ENCODE measurements at regions not wholly inside any gene's neighbourhood (a gene's known extent, or its start where the extent isn't known, plus 50 kb on each side); places are given as distances from the start of the nearest gene placed in this dataset.
A peak's percentile ranks its signal among the peaks of the same experiment; 100 is the strongest.

DNA sequence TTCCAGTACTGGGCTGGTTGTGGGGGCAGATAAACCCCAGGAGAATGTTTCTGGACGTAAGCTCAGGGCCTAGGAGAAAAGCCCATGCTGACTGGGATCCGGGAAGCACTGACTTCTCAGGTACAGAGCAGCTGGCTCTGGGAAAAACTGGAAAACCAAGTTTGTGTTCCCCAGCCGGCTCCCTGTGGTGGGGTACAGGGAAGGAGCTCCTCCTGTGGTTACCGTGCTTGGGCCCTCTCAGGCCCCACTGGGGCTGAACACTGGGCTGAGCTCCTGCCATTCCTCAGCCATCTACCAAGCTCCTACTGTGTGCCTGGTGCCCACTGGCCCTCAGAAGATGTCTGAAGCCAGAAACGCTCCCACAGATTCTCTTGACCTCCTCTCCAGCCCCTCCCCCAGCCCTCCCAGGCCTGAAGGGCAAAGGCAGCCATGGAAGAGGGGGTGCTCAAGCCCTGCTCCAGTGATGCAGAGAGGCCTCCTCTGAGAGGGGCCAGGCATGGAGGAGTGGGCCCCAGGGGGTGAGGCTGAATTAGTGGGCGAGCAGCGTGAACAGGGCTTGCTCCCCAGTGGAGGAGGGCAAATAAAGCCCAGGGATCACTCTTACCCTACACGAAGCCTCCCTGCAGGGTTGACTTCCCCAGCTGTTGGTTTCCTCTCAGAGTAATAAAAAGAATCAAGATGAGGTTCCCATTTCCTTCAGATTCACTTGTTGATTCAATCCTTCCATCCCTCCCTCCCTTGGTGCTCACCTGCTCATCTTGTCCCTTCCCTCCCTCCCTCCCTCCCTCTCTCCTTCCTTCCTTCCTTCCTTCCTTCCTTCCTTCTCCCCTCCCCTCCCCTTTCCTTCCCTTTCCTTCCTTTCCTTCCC is 100.0 kb downstream of the VEGFA start:
- no peak for DNase-seq (ENCODE audit: low spot score)

DNA sequence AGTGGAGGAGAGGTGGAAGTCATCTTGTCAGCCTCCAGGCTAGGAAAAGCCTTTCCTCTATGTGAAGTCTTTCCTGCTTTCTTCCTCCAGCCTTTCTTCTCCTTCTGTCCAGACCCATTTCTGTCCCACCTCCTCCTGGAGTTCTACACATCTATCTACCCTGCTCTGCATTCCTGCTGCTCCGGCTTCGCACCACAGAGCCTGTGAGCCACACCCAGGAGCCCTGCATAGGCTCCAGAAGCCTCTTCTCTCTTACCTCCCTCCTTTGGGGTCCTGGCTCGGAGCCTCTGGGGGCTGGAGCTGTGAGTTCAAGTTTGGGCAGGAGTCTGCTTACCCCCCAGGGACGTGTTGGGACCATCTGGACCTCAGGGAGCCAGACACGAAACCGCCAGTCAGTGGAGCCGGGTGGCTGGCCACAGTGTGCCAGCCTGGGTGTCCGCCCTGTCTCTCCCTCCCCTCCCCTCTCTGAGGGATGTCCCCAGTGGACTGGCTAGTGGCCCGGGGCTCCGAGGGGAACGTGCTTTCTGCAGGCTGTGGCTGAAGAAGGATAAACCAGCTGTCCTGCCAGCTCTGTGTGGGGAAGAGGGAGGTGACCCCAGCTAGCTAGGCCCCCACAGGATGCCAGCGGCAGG is 99.2 kb downstream of the VEGFA start:
- no peak for DNase-seq (ENCODE audit: low spot score)

DNA sequence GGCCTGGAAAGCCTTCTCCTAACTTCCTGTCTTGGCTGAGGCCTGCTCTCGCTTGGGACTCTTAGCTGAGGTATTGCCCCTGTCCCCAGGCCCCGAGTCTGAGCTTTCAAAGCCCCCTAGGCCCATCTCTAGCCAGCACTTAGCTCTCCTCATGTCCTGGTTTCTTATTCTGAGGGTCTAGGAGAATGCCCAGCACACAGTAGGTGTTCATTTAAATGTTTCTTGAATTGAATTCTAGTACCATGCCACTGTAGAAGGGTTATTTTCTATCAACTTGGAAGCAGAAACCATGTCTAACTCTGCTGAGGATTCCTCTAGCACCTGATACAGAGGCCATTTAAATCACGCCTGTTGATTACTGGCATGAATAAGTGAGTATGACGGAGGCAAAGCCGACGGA is 98.5 kb downstream of the VEGFA start:
- no peak for DNase-seq (ENCODE audit: low spot score)

DNA sequence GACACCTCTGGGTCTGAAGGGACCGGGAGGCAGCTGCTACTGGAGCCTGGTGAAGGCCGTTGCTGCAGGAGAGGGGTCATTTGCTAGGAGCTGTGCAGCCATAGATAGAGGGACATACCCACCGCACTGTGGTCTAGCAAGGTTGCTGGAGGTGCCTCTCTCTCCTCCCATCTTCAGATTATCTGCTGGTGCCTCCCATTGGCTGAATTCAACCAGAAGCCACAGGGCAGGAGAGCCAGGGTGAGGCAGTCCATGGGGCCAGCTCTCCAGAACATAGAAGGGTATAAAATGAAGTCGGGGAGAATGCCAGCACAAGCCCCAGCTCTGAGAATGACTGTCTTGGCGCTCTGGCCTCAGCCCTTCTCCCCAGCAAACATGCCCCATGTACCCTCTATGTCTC is 98.0 kb downstream of the VEGFA start:
- no peak for DNase-seq (ENCODE audit: low spot score)

DNA sequence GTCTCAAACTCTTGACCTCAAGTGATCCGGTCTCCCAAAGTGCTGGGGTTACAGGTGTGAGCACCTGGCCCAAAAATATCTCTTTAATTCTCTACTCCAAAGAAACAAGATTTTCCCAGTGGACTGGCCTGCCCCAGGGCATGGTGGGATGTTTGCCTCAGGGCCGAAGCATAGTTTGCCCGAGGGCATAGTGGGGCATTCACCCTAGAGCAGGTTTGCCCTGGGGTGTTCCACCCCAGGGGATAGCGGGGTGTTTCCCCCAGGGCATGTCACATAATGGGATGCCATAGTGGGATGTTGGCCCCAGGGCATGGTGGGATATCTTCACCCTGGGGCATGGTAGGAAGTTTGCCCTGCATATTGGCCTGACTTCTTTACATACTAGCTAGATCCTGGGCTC is 97.2 kb downstream of the VEGFA start:
- DNase-seq (ENCODE audit: low spot score) = no peak

DNA sequence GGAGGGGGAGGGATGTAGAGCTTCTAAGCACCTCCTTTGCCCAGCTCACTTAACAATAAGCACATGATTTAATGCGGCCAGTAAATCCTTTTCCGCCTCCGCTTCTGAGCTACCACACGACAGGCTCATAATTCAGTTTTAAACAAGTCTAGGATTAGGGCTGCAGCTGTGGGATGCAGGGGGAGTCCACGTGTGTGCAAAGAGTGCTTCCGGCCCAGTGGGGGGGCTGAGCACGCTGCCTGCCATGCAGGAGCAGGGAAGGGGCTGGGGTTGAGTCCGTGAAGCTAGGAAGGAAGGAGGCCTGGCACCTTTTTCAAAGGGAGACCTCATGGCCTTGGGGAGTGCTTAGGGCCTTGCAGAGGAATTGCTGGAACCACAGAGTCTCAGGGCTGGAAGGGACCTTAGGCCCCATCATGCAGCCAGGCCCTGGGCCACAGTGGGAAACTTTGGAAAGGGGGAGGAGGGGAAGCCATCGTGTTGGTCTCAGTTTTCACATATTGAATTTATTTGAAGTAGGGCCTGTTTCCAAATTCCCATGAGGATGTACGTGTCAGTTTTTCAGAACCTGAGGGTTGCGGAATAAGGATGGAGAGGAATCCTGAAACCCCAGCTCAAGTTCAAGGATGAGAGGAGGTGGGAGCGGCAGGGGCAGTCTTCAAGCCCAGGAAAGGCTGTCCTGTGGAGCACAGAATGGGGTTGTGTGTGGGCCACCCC is 96.1 kb downstream of the VEGFA start:
- no peak for DNase-seq (ENCODE audit: low spot score)

DNA sequence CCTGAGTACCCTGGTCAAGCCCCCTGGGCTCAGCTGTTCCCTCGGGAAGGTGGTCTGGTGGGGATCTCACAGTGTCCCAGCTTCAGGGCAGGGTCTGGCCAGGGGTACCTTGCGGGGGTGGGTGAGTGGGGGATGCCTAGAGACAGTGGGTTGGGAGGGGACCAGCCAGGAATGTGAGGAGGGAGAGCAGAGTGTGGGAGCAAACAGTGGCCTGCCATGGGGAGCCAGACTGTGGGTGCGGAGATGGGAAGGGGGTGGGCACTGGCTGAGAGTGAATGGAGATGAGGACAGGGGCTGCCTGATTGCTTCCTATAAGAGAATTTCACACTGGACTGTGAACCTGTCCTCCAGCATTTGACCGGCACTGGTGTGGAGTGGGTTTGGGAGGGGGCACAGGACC is 95.1 kb downstream of the VEGFA start:
- DNase-seq (ENCODE audit: low spot score) = no peak

DNA sequence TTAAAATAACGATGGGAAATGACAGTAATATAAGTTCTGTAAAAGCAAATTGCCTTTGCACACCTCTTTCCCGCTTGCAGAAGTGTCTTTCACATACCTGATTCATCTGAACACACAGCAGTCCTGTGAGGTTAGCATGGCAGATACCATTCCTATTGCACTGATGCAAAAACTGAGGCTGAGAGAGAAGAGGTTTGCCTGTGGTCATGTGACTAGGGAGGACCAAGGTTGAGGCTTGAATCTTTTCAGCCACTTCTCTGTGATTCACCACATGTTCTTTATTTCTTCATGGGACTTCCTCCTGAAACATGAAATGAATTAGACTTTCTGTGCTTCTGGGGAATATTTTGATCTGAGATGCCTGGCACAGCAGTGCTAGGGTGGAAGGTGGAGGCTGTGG is 92.9 kb downstream of the VEGFA start:
- no peak for DNase-seq (ENCODE audit: low spot score)

DNA sequence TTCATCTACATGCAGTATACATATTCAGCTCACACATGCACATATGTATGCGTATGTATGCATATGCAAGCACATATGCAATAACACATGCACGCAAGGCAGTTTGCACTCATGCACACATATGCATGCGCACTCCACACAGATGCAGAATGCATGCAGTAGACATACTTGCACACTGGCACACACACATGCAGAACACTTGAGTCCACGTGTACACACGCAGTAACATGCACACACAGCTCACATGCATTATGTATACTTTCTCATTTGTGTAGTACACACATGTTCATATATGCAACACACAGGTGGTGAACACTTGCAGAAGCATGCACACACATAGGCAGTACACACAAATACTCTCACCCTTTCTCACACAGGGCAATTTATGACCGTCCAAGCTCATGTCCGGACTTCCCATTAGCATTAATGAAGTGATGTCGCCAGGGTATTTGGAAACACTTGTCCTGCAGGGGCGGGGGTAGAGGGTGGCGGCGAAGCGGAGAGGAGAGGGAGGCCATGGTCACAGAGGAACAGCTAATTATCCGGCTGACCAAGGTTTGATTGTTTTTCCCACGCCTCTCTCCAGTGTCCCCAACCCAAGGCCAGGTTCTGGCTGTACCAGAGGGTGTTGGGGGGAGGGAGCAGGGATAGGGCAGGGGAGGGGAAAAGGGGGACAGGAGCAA is 91.3 kb downstream of the VEGFA start:
- no peak for DNase-seq (ENCODE audit: low spot score)

DNA sequence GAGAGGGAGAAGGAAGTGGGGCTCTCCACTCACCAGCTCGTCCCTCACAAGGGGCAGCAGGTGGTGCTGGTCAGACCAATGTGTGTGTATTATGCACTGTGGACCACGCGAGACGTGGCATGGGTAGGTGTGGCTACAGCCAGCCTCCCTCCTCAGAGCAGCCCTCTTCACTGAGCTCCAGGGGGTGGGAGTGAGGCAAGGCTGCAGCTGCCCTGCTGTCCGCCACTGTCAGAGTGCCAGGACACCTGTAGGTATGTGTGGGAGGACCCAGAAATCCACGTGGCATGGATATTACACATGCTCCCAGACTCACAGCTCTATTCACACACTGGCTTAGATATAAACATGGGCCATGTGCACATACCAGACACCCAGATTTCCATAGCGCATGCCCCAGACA is 90.3 kb downstream of the VEGFA start:
- no peak for DNase-seq (ENCODE audit: low spot score)

DNA sequence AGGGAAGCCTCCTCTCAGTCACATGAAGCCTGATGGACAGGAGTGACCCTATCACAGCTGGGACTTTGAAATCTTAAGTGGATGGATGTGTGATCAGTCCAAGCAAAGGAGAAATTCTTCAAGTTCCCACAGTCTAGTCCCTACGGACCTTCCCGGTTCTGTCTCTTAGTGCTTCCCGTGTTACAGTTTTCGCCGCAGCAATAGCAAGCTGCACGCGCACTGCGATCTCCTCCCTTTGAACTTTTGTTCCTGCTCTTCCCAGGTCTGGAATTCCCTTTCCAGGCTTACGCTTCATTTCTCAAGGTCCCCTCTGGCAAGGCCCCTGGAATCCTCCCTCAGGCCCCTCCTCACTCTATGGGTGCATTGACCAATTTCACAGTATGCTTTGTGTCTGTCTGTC is 89.2 kb downstream of the VEGFA start:
- no peak for DNase-seq (ENCODE audit: low spot score)

DNA sequence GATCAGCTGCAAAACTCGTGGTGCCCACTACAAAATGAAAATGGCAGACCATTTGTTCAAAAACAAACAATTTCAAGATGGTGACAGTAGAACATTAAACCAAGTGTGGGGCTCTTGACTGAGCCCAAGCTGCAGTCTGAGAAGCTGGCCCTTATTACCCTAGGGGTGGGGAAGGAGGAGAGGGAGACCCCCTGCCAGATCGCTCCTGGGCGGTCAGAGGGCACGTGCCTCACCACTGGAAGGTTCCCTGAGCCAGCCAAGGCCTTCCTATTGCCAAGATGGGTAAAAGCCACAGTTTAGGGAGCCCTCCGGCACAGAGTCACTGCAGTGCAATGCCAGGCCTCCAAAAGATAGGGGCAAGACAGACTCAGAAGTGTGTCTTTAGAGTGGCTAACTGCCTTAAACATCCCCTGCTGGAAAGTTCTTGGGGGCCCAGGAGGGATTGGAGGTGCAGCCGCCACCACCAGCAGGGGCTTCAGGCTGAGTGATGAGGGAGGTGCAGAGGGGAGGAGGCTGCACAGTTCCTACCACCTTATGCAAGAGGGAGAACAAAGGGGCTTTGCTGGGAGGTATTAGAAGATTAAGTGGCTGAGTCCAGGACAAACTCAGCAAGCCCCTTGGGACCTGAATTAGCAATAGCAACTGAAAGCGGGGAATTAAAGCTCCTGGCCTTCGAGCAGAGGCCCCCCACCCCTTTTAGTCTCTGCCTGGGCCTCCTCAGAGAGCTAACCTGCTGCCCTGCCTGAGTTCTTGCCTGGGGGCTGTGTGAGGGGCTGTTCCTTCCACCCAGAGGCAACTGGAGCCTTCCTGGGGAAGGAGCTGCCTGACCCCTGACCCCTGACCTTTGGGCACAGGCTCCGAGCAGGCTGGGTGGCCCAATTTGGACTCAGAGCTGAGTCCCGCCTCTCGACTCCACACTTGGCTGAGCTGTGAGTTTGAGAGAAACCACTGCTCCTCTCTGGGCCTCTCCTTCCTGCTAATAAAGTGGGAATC is 88.4 kb downstream of the VEGFA start:
- no peak for DNase-seq (ENCODE audit: low spot score)

DNA sequence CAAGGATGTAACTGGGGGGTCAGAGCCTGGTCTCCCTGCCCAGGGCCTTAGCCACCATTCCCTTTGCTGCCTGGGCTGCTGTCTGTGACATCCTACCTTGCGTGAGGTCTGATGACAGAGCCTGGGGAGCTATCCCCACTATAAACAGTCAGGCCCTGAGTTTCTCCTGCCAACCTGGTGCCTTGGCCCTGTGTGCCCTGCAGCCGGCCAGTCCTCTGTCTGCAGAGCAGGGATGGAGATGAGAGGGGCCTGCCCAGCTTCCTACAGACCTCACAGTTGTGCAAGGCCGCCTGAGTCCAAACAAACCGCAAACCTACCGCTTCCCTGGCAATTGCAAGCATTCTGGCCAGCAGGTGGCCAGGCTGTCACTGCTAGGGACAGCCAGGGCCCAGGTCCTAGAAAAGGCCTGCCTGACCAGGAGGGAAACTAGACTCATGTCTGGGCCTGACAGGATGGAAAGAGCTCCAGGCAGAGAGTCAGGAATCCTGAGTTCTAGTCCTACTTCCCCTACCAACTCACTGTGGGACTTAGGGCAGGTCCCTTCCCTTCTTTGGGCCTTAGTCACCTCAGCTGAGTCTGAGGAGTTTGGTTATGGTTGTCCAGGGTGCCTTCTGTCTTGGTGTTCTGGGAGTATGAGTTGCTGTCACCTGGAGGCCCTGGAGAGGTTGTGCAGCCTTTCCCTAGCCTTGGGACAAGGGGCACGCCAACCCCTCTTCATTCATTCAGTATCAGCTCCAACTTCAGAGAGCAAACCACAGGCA is 86.2 kb downstream of the VEGFA start:
- peak; percentile 87 for DNase-seq (ENCODE audit: low spot score)

DNA sequence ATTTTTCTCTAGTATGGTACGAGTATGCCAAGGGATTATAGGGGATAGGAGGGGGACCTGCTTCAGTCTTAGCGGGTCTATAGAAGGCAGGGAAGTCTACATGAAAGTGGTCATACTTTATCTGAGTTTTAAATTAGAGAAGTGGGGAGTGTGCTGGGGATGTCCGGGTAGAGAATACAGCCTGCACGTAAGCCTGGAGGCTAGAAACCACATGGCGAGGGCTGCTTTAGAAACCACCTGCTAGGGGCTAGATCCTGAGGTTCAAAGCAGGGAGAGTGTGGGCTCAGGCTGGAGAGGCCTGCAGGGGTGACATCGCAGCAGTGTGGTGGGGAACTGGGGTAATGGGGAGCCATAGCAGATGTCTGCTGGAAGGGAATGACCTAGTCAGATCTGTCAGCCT is 85.2 kb downstream of the VEGFA start:
- DNase-seq (ENCODE audit: low spot score) = no peak

DNA sequence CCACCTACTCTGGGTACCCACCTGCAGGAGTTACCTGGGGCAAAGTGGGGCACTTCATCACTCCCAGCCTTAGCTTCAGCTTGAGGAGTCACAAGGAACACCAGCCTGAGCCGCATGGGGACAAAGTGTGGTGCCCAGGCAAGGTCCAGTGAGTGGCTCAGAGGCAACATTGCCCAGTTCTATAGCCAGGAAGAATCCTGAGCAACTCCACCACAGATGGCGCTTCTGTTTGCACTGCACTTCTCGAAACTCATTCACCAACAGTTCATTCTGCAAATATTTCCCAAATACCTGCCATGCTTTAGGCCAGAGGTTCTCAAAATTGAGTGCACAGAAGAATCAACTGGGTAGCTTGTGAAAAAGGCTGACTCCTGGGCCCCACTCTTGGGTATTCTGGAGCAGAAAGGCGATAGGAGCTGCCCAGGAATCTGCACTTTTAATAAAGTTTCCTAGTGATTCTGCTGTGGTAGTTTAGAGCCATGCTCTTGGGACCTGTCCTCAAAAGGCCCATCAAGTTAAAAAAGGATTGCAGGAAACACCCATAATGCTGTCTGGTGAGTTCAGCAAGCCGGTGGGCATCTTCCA is 83.1 kb downstream of the VEGFA start:
- no peak for DNase-seq (ENCODE audit: low spot score)

DNA sequence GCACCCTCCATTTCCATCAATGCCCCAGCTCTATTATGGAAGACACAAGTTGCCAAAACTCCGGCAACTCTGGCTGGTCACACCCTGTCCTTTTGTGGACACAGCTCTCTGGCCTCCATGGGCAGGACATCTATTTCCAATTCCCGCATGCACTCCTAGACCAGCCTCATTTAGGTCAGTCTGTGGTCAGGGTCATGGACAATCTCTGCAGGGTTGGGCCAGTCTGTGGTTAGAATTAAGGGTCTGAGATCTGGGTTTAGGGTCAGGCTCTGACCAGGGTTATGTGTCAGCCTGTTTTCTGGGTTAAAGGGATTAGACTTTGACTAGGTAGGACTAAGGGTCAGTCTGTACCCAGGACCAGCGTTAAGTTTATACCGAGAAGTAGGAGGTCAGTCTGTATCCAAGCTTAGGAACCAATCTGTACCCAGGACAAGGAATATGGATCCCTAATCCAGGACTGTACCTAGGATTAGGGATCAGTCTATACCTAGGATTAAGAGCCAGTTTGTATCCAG is 82.4 kb downstream of the VEGFA start:
- DNase-seq (ENCODE audit: low spot score) = no peak

DNA sequence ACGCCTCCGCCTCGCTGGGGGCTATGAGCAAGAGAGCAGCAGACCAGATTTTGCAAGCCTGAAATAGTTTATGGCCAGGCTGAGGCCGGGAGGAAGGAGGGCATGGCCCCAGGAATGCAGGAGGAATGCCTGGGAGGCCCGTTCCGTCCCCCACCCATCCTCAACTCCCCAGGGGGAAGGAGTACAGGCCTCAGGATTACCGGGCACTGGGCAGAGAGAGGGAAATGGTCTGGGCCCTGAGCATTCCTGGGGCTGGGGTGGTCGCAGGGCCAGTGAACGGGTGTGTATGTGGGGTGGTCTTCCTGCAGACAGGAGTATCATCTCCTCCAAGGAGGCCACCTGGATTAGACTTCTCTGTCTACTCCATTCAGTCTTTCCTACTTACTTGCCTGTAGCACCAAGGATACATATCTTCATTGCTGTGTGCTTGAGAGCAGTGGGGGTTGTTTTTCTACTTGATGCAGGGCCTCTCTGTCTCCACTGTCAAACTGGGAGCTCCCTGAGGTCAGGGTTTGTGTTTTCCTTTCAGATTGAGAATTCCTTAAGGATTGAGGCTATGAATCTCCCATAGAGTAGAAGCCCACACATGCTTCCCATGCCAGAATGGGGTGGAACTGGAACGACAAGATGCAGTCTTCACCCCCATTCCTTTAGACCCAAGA is 81.3 kb downstream of the VEGFA start:
- DNase-seq (ENCODE audit: low spot score) = no peak

DNA sequence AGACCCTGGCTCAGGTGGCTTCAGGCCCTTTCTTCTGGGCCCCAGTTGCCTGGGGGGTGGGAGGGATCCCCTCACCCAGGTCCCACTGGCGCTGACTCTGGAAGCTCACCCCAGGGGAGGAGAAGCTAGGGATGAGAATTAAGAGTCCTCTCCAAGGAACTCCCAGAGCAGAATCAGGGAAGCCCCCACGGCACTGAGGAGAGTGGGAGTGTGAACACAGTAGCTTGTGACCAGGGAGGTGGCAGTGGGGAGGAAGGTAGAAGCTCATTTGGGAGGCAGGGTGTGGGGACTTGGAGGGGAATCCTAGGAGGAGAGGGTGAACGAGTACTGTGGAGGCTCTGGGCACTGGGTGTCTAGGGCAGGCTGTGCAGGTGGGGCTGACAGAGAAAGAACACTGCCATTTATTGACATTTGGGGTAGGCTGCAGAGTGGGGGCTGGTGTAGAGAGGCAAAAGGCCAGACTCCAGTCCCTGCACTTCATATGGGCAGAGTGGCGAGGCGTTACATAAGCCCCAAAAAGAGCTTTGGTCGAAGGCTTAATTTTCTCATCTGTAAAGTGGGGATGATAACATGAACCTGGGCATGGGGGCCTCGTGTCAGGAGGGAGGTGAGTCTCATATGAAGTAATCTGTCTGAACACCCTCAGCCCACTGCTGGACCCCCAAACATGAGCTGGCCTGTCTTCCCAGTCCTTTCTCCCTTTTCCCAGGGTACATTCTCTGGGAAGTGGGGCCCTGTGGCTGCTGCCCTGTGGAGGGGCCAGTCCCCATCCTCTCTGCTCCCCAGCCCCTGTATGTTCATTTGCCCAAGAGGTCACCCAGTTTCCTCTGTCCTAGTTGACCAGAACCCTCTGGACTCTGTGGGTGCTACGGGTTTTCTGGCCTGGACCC is 80.5 kb downstream of the VEGFA start:
- DNase-seq (ENCODE audit: low spot score) = no peak

All from cerebellar cortex (tissue), 1 donor.